GM13976 (cell line): ENCODE measurements at regions not wholly inside any gene's neighbourhood (a gene's known extent, or its start where the extent isn't known, plus 50 kb on each side); places are given as distances from the start of the nearest gene placed in this dataset.

Experiments
- DNase-seq: peaks from one replicate; pipeline ENCODE4 v3.0.0; 2012; ENCODE audit warnings: low spot score
- CTCF ChIP-seq: IDR thresholded peaks from 2 replicates; pipeline ENCODE4 v1.5.1; 2012; ENCODE audit warnings: borderline replicate concordance, mild to moderate bottlenecking; ENCODE audit not compliant: insufficient read depth; ENCODE audit errors: extremely low read depth, missing control alignments, control extremely low read depth
- in situ Hi-C: fragments of 300-500 bp; cut with MboI; formaldehyde crosslinking; loops from one replicate; pipeline ENCODE4 v1.12.0; 2022; ENCODE audit warnings: low sequenced_read_pairs, mixed read lengths, inconsistent platforms; ENCODE audit not compliant: unreplicated experiment

- in situ Hi-C loops = no loop called here
- DNase-seq = no peak
- no peak for TF ChIP-seq CTCF
Measured at GRCh38 chr13:53719281-53719680, 690.7 kb downstream of the OLFM4 start.

- in situ Hi-C loops = no loop called here
- no peak for TF ChIP-seq CTCF
- DNase-seq = no peak
Measured at GRCh38 chr13:53732664-53733063, 704.1 kb downstream of the OLFM4 start.

GRCh38 chr13:53743906-53744305 is 715.3 kb downstream of the OLFM4 start:
- no peak for TF ChIP-seq CTCF
- in situ Hi-C loops = no loop called here
- DNase-seq = no peak

GRCh38 chr13:53747825-53748224 is 719.2 kb downstream of the OLFM4 start:
- TF ChIP-seq CTCF = no peak
- in situ Hi-C loops = no loop called here
- no peak for DNase-seq

GRCh38 chr13:53749306-53749705 is 720.7 kb downstream of the OLFM4 start:
- DNase-seq = no peak
- TF ChIP-seq CTCF = no peak
- in situ Hi-C loops = no loop called here

- in situ Hi-C loops = loop anchor here (25.0 kb wide), 1 partner anchor 497 kb away; no protein-coding TSS in a partner anchor
- no peak for TF ChIP-seq CTCF
- DNase-seq = no peak
Measured at GRCh38 chr13:53759016-53759415, 730.4 kb downstream of the OLFM4 start.

- DNase-seq = no peak
- in situ Hi-C loops = no loop called here
- TF ChIP-seq CTCF = no peak
Measured at GRCh38 chr13:53775807-53776206, 747.2 kb downstream of the OLFM4 start.
